ENCODE measurements at regions not wholly inside any gene's neighbourhood (a gene's known extent, or its start where the extent isn't known, plus 50 kb on each side); places are given as distances from the start of the nearest gene placed in this dataset.

GRCh38 chr3:161950318-161950868, 453.8 kb downstream of the OTOL1 start:
- no peaks in the 10 kb centered on the region for H3K27me3 Mint-ChIP-seq
- no peak overlapping the region for H3K4me3 Mint-ChIP-seq
- H3K9me3 Mint-ChIP-seq: peaks cover 13% of the 10 kb centered on the region
- peaks cover 8% of the 10 kb centered on the region for H3K4me1 Mint-ChIP-seq (ENCODE audit: low read depth)
- no peak overlapping the region for H3K27ac Mint-ChIP-seq
- H3K36me3 Mint-ChIP-seq (ENCODE audit: low read depth): no peaks in the 10 kb centered on the region
- intact Hi-C loops (cut with micrococcal nuclease): no loop called here

DNA sequence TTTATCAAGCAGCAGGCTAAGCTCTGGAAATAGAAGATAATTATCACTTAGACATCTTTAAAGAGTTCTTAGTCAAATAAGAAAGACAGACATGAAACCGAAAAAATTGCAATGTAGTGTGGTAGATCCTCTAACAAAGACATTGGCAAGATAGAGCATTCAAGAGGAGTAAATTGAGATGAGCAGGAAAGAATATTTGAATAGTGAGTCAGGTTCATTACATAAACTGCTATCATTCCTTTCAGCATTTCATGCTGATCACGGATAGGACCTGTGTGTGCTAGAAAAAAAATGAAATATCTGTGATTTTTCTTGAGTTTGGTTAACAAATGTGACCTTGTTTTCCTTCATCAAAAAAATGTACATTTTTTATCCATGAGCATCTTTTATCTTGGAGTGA, 460.9 kb downstream of the OTOL1 start:
- intact Hi-C loops (cut with micrococcal nuclease): no loop called here
- Mint-ChIP-seq H3K4me1 (ENCODE audit: low read depth) (no peaks in the 10 kb centered on the region), H3K36me3 (ENCODE audit: low read depth) (no peaks in the 10 kb centered on the region), H3K27ac (no peak overlapping the region), H3K27me3 (no peaks in the 10 kb centered on the region), H3K9me3 (peaks cover 3% of the 10 kb centered on the region), H3K4me3 (no peak overlapping the region)

DNA sequence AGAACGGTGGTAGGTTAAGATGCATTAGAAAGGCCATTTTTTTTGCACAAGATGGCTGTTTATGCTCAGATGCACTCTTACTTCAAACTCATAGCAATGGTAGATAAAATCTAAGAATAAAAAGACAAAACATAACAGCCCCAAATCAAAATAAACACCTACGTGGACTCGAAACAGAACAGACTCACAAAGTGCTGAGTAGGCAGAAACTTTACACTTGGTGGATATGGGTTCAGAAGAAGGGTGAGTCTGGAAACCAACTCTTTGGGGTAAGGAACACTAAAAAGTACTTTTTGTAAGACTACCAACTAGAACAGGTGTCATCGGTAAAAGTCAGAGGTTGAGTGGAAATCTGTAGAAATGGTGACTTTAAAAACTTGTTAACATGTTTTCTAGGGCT, 468.2 kb downstream of the OTOL1 start:
- Mint-ChIP-seq H3K36me3 (ENCODE audit: low read depth) (no peaks in the 10 kb centered on the region), H3K27ac (no peak overlapping the region), H3K27me3 (no peaks in the 10 kb centered on the region), H3K4me1 (ENCODE audit: low read depth) (no peaks in the 10 kb centered on the region), H3K9me3 (peaks cover 31% of the 10 kb centered on the region), H3K4me3 (no peak overlapping the region)
- intact Hi-C loops (cut with micrococcal nuclease): no loop called here

DNA sequence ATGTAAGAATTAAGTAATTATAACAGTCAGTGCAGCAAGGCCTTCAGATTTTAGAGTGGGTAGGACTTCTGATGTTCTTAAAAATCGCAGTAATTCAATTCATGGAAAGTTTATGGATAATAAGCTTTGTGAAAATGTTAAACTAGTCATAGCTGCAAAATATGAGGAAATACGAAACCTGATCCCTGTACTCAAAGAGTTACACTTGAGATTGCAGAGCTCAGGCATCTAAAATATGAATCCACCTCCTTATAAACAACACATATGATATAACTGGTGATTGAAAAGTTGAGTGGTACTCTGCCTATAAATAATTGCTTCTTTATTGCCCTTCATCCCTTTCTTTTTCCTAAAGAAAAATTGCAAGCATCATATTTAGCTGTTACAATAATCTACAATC, 473.3 kb downstream of the OTOL1 start:
- Mint-ChIP-seq H3K27me3 (no peaks in the 10 kb centered on the region), H3K36me3 (ENCODE audit: low read depth) (no peaks in the 10 kb centered on the region)

DNA sequence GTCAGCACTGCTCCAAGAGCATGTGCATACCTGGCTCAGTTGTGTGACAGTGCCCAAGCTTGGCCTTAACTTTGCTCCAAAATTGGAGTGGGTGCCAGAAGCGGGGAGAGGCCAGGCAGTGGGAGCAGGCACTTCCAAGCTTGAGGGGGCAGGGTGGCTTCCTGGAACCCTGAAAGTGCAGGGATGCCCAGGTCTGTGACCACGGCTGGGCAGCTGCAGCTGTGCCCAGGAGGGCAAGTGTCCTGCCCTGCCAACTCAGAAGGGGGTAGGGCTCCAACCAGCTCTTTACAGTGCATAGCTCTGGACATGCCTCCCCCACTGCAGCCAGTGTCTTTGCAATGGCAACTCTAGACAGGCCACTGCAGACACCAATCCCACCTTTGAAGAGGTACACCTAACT, 478.6 kb downstream of the OTOL1 start:
- Mint-ChIP-seq H3K27ac (no peak overlapping the region), H3K4me1 (ENCODE audit: low read depth) (no peaks in the 10 kb centered on the region), H3K27me3 (no peaks in the 10 kb centered on the region), H3K9me3 (peaks cover 14% of the 10 kb centered on the region), H3K4me3 (no peak overlapping the region), H3K36me3 (ENCODE audit: low read depth) (no peaks in the 10 kb centered on the region)
- intact Hi-C loops (cut with micrococcal nuclease): no loop called here

More for the DNA sequence above, 473.3 kb downstream of the OTOL1 start:
- intact Hi-C loops (cut with micrococcal nuclease): no loop called here
- Mint-ChIP-seq H3K9me3 (peaks cover 4% of the 10 kb centered on the region), H3K27ac (no peak overlapping the region), H3K4me3 (no peak overlapping the region), H3K4me1 (ENCODE audit: low read depth) (no peaks in the 10 kb centered on the region)

GRCh38 chr3:161977063-161977462, 480.5 kb downstream of the OTOL1 start:
- Mint-ChIP-seq H3K36me3 (ENCODE audit: low read depth) (no peaks in the 10 kb centered on the region), H3K4me3 (no peak overlapping the region), H3K27me3 (no peaks in the 10 kb centered on the region), H3K4me1 (ENCODE audit: low read depth) (no peaks in the 10 kb centered on the region), H3K9me3 (peaks cover 14% of the 10 kb centered on the region), H3K27ac (no peak overlapping the region)
- intact Hi-C loops (cut with micrococcal nuclease): no loop called here

DNA sequence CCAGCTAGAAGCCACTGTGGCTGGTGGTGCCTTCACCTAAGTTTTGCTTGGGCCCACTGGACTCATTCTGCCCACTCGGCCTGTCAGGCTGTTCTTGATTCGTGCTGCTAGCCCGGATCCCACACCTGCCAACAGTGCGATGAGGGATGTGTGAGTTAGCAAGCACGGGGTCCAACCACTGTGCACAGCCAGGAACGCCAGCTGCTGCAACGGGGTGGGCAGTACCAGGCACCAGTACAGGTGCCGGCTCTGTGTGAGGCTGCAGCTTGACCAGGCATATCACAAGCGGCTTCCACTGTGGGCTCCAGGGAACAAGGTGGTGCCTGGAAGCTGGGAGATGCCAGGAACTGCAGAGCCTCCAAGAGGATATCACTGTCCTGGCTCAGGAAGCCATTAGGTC, 481.2 kb downstream of the OTOL1 start:
- intact Hi-C loops (cut with micrococcal nuclease): no loop called here
- H3K36me3 Mint-ChIP-seq (ENCODE audit: low read depth): no peaks in the 10 kb centered on the region
- peaks cover 14% of the 10 kb centered on the region for H3K9me3 Mint-ChIP-seq
- H3K27ac Mint-ChIP-seq: no peak overlapping the region
- no peaks in the 10 kb centered on the region for H3K4me1 Mint-ChIP-seq (ENCODE audit: low read depth)
- H3K4me3 Mint-ChIP-seq: no peak overlapping the region
- H3K27me3 Mint-ChIP-seq: no peaks in the 10 kb centered on the region

GRCh38 chr3:161987933-161988332, 491.3 kb downstream of the OTOL1 start:
- Mint-ChIP-seq H3K4me1 (ENCODE audit: low read depth) (no peaks in the 10 kb centered on the region), H3K36me3 (ENCODE audit: low read depth) (no peaks in the 10 kb centered on the region), H3K4me3 (no peak overlapping the region), H3K27ac (no peak overlapping the region), H3K27me3 (no peaks in the 10 kb centered on the region), H3K9me3 (no peaks in the 10 kb centered on the region)
- intact Hi-C loops (cut with micrococcal nuclease): no loop called here

DNA sequence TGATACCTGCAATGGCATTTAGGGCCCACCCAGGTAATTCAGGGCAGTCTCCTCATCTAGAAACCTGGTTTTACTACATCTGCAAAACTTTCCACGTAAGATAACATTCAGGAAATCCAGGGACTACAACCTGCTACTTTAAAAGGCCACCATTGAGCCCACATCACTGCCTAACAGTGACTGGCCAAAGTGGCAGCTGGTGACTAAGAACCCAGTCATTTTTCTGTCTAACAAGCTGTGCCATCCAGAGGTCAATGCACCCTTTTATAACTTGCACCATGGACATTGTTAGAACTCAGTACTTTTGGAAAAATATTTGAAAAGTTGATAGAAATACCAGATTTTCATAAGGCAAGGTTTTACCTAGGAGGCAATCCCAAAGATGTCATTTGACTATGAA, 492.4 kb downstream of the OTOL1 start:
- intact Hi-C loops (cut with micrococcal nuclease): no loop called here
- Mint-ChIP-seq H3K4me1 (ENCODE audit: low read depth) (no peaks in the 10 kb centered on the region), H3K27me3 (no peaks in the 10 kb centered on the region), H3K4me3 (no peak overlapping the region), H3K36me3 (ENCODE audit: low read depth) (no peaks in the 10 kb centered on the region), H3K9me3 (no peaks in the 10 kb centered on the region), H3K27ac (no peak overlapping the region)

- H3K36me3 Mint-ChIP-seq (ENCODE audit: low read depth): no peaks in the 10 kb centered on the region
- no peaks in the 10 kb centered on the region for H3K9me3 Mint-ChIP-seq
- intact Hi-C loops (cut with micrococcal nuclease): no loop called here
- no peak overlapping the region for H3K4me3 Mint-ChIP-seq
- H3K27me3 Mint-ChIP-seq: no peaks in the 10 kb centered on the region
- no peaks in the 10 kb centered on the region for H3K4me1 Mint-ChIP-seq (ENCODE audit: low read depth)
- no peak overlapping the region for H3K27ac Mint-ChIP-seq
These were observed 493.4 kb downstream of the OTOL1 start for GRCh38 chr3:161990036-161990435.

GRCh38 chr3:161991901-161992540, 495.4 kb downstream of the OTOL1 start:
- no peaks in the 10 kb centered on the region for H3K27me3 Mint-ChIP-seq
- H3K36me3 Mint-ChIP-seq (ENCODE audit: low read depth): no peaks in the 10 kb centered on the region
- no peak overlapping the region for H3K27ac Mint-ChIP-seq
- H3K4me1 Mint-ChIP-seq (ENCODE audit: low read depth): no peaks in the 10 kb centered on the region
- no peaks in the 10 kb centered on the region for H3K9me3 Mint-ChIP-seq
- intact Hi-C loops (cut with micrococcal nuclease): no loop called here
- no peak overlapping the region for H3K4me3 Mint-ChIP-seq

- intact Hi-C loops (cut with micrococcal nuclease): no loop called here
- no peaks in the 10 kb centered on the region for H3K4me1 Mint-ChIP-seq (ENCODE audit: low read depth)
- H3K27ac Mint-ChIP-seq: no peak overlapping the region
- no peaks in the 10 kb centered on the region for H3K36me3 Mint-ChIP-seq (ENCODE audit: low read depth)
- peaks cover 48% of the 10 kb centered on the region for H3K9me3 Mint-ChIP-seq
- H3K27me3 Mint-ChIP-seq: no peaks in the 10 kb centered on the region
- no peak overlapping the region for H3K4me3 Mint-ChIP-seq
These were observed 503.2 kb downstream of the OTOL1 start for GRCh38 chr3:161999846-162000245.

DNA sequence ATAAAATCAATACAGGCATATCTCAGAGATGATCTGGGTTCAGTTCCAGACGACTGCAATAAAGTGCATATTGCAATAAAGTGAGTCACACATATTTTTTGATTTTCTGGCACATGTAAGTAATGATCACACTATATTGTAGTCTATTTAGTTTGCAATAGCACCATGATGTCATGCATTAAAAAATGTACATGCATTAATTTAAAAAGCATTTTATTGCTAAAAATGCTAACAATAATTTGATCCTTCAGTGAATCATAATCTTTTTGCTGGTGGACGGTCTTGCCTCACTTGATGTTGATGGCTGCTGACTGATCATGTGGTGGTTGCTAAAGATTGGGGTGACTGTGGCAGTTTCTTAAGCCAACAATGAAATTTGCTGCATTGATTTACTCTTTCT, 511.1 kb downstream of the OTOL1 start:
- no peak overlapping the region for H3K4me3 Mint-ChIP-seq
- no peak overlapping the region for H3K27ac Mint-ChIP-seq
- H3K4me1 Mint-ChIP-seq (ENCODE audit: low read depth): no peaks in the 10 kb centered on the region
- no peaks in the 10 kb centered on the region for H3K36me3 Mint-ChIP-seq (ENCODE audit: low read depth)
- intact Hi-C loops (cut with micrococcal nuclease): no loop called here
- H3K9me3 Mint-ChIP-seq: no peaks in the 10 kb centered on the region
- H3K27me3 Mint-ChIP-seq: no peaks in the 10 kb centered on the region

DNA sequence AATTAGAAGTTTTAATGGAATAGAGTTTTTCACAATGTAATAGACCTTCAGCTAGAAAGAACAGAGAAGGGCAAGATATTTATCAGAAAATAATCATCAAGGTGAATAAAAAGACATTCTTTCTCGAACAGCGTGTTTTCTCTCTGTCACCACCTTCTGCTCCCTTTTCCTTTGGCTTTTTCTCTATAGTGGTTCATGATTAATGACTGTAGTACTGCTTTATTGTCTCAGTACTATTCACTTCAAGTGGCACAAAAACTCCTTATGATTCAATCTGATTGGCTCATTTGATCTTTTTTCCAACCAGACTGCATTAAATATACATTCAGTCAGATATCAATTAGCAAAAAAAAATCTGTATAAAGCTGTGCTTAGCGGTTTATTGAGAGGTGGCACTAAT, 516.0 kb downstream of the OTOL1 start:
- Mint-ChIP-seq H3K27ac (no peak overlapping the region), H3K9me3 (peaks cover 6% of the 10 kb centered on the region), H3K4me3 (no peak overlapping the region), H3K4me1 (ENCODE audit: low read depth) (no peaks in the 10 kb centered on the region), H3K27me3 (no peaks in the 10 kb centered on the region), H3K36me3 (ENCODE audit: low read depth) (no peaks in the 10 kb centered on the region)
- intact Hi-C loops (cut with micrococcal nuclease): no loop called here

GRCh38 chr3:162014284-162014683, 517.7 kb downstream of the OTOL1 start:
- Mint-ChIP-seq H3K4me3 (no peak overlapping the region), H3K36me3 (ENCODE audit: low read depth) (no peaks in the 10 kb centered on the region), H3K9me3 (peaks cover 11% of the 10 kb centered on the region), H3K27ac (no peak overlapping the region), H3K27me3 (no peaks in the 10 kb centered on the region), H3K4me1 (ENCODE audit: low read depth) (no peaks in the 10 kb centered on the region)
- intact Hi-C loops (cut with micrococcal nuclease): no loop called here

Data from dendritic cell treated with granulocyte-macrophage colony-stimulating factor and Interleukin-4, amounts not matched to agents 40 ng/mL and 50 ng/mL, for 4 days (primary cell).